ENCODE measurements at regions not wholly inside any gene's neighbourhood (a gene's known extent, or its start where the extent isn't known, plus 50 kb on each side); places are given as distances from the start of the nearest gene placed in this dataset.

DNA sequence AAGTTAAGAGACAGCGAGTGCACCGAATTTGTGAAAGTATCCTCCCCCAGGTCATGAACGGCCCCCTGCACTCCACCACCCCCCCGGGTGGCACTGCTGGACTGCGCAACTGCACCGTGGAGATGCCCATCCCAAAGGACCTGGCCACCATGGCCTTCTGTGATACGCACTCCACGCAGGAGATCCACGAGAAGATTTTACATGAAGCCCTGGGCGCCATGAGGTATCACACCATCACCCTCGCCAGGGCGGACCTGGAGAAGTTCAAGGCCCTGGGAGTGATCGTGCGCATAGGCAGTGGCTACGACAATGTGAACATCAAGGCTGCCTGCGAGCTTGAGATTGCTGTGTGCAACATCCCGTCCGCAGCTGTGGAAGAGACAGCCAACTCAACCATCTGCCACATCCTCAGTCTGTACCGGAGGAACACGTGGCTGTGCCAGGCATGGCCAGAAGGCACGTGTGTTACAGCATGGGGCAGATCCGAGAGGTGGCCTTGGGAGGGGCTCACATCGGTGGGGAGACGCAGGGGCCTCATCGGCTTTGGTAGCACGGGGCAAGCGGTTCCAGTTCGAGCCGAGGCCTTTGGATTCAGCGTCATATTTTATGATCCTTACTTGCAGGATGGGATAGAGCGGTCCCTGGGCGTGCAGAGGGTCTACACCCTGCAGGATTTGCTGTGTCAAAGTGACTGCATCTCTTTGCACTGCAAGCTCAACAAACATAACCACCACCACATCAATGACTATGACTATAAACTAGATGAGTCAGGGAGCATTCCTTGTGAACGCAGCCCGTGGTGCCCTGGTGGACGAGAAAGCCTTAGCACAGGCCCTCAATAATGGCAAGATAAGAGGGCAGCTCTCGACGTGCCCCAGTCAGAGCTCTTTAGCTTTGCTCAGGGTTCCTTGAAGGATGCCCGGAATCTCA is 290.8 kb upstream of the MC4R start:
- no peak for DNase-seq (ENCODE audit: low spot score)

DNA sequence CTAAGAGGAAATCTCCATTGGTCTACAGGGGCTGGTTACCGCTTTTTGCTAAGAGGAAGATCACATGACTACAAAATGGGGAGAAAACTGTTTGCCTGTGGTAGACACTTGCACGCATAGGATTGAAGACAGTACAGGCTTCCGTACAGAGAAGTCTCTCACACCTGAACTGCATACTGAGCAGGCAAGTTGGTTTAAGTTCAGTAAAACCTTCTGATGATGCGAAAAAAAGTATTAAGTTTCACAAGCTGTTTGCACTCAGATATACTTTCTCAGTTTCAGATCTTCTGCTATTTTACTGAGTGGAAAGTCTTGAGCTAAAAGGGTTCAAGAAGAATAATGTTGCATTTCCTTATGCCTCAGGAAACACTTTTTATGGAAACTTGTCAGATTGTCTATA is 292.2 kb upstream of the MC4R start:
- no peak for DNase-seq (ENCODE audit: low spot score)

DNA sequence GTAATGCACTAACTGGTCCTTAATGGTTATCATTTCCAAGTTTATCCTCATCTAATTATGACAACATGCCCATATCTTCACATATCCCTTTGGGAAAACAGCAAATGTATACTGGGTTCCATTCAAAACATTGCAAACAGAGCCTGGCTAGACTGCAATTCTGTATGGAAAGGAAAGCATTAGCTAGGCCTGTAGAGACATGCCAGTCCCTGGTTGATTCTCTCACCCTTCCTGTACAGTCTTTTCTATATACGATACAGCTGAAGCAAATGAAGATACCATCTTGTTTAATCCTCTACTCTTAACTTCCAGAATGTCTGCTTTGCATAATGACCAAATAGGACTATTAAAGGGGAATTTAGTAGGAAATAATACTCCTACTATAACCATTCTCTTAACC is 294.4 kb upstream of the MC4R start:
- no peak for DNase-seq (ENCODE audit: low spot score)

- DNase-seq (ENCODE audit: low spot score) = peak; percentile 23
Measured at GRCh38 chr18:60668583-60668982, 296.0 kb upstream of the MC4R start.

DNA sequence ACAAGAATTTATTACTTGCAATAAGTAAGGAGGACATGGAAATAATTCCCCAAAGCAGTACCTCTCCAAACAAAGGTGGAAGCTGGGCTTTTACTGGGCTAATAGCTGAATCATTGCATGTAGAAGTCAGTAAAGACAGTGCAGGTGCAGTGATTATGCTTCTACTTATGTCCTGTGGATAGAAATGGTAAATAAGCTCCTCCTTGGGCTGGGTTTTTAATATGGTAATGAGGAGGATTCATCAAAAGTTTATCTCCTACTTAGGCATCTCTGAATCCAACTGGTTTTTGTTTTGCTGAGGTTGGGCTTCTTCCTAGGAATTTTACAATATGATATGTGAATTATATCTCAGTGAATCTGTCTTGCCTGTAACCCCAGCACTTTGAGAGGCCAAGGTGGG is 297.4 kb upstream of the MC4R start:
- DNase-seq (ENCODE audit: low spot score) = no peak

DNA sequence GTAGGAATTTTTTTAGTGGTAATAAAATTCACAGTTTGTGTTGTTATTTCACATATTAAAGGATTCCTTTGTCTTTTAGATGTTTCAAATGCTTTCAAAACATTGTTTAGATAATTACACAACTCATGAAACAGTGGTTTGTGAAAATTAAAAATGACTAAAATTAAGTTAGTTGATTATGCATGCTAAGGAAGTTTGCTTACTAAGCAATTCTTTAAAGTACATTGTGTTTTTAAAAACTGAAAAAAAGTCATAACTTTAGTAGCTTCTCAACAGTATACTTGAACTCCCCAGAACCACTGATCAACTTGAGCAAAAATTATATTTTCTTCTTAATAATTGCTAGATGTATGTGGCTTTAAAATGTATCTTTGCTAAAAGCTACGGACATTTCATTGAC is 298.4 kb upstream of the MC4R start:
- DNase-seq (ENCODE audit: low spot score) = no peak

DNA sequence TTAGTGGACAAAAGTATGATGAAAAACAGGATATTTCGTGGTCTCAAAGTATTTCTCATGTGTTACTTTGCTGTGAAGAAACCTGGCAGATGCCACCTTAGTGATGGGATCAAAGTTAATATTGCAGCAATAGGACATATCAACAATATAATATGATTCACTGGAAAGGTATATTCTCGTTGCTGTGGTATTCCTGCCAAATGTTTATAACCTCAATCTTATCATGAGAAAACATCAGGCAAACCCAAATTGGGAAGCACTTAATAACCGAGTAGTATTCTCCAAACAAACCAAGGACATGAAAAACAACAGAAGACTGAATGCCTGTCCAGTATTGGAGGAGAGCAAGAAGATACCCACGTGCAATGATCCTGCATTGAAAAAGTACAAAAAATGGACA is 302.6 kb upstream of the MC4R start:
- no peak for DNase-seq (ENCODE audit: low spot score)

GRCh38 chr18:60675801-60676200 is 303.2 kb upstream of the MC4R start:
- no peak for DNase-seq (ENCODE audit: low spot score)

DNA sequence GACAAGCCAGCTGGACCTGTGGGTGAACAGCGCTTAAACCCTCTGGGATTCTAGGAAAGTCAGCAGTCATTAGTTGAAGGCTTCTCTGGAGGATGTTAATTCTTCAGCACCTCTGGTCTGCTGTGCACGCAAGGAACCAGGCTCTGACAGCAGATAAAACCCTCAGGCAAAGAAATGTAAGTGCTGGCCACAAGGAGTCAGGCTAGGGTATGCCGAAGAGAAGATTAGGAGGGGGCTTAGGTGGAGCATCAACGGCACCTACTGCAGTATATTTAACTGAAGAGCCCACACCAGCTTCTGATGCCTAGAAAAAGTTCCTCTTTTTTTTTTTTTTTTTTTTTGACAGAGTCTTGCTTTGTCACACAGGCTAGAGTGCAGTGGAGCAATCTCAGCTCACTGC is 304.2 kb upstream of the MC4R start:
- DNase-seq (ENCODE audit: low spot score) = no peak

DNA sequence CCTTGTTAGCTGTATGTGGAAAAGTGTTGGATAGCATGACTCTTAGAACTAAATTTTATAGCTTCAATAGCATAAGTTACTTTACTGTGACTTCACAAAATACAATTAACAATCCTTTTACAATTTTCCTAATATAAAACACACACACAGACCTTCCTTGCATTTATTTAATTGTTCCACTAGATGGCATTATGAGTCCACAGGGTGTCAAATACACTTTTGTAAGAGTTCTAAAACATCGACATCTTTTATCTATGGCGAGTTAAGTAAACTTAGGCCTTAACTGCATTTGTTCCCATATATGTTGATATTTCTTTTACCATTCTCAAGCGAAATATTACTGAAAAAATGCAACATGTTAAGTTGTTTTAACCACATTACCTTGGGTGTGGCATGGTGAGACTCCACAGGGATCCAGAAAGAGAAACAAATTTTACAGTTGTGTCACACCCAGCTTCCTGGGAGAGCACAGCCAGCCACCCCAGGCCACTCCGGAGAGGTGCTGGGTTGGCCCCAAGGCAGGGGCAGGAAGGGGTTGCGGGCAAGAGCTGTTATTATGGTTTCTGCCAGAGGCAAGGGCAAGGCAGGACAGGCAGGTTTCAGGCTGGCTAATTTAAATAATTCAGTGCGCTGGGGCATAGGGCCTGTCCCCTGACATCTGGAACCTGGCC is 312.4 kb upstream of the MC4R start:
- DNase-seq (ENCODE audit: low spot score) = peak; percentile 64

GRCh38 chr18:60686142-60686541 is 313.6 kb upstream of the MC4R start:
- DNase-seq (ENCODE audit: low spot score) = no peak

DNA sequence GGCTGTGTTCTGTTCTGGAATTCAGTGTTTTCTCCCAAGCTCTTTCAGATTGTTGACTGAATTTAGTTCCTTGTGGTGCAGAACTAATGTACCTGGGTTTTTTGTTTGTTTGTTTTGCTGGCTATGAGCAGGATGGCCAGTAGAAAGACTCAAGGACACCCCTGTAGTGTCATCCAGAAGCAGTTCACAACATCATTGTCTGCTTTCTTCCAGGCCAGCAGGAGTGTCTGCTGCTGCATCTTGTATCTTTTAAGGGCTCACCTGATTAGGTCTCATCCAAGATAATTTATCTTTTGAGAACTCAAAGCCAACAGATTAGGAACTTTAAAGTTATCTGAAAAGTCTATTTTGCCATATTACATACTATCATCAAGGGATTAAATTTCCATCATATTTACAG is 318.5 kb upstream of the MC4R start:
- no peak for DNase-seq (ENCODE audit: low spot score)

- DNase-seq (ENCODE audit: low spot score) = no peak
Measured at GRCh38 chr18:60693426-60693825, 320.9 kb upstream of the MC4R start.

- DNase-seq (ENCODE audit: low spot score) = no peak
Measured at GRCh38 chr18:60698901-60699300, 326.3 kb upstream of the MC4R start.

DNA sequence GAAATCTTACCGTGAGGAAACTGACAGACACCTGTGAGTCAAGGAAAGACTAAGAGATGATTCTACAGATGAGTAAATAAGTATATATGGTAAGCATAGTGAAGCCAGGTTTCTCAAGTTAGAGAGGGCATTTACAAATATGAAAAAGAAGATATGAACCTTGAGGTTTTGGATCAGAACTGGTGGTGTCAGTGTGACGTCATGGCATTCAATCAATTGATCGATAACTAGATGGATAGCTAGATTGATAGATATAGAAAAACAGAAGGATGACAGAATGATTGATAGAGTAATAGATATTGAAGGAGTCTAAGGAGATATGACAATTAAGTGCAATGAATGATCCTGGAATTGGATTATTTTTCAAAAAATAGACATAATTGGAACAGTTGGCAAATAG is 350.2 kb upstream of the MC4R start:
- DNase-seq (ENCODE audit: low spot score) = no peak

DNA sequence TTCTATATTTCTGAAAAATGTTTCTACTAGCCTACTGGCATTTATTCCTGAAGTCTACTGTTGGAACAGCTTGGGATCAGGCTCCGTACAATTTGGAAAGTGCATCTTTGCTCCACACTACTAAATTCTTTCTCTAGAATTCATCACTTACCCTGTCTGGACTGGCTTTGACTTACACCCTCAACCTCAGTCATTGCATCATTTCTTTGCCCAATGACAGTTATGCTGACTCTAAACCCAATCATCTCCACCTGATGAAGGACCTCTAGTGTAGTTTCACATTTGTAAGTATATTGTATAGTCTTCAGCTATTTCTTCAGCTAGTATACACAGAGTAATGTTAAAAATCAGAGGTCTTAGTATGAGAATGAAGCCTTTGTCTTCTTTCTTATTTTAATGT is 359.6 kb upstream of the MC4R start:
- DNase-seq (ENCODE audit: low spot score) = no peak

- no peak for DNase-seq (ENCODE audit: low spot score)
Measured at GRCh38 chr18:60739212-60739611, 366.6 kb upstream of the MC4R start.

DNA sequence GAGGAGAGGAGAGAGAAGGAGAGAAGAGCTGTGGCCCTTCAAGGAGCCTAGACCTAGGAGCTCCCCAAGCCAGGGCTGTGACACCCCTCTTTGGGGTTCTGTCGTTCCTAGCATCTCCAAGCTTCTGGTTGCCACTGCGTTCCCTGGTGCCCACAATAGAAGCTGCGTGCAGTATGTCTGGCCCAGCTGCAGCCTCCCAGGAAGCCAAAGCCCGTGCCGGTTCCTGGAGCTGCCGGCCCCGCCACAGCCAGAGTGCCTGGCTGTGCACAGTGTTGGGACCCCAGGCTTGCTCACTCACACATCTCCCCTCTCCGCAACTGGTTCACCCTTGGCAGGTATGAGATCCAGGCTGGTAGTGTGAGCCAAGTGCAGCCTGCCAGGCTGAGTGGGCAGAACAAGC is 367.7 kb upstream of the MC4R start:
- no peak for DNase-seq (ENCODE audit: low spot score)

GRCh38 chr18:60746491-60746890 is 373.9 kb upstream of the MC4R start:
- peak; percentile 26 for DNase-seq (ENCODE audit: low spot score)

DNA sequence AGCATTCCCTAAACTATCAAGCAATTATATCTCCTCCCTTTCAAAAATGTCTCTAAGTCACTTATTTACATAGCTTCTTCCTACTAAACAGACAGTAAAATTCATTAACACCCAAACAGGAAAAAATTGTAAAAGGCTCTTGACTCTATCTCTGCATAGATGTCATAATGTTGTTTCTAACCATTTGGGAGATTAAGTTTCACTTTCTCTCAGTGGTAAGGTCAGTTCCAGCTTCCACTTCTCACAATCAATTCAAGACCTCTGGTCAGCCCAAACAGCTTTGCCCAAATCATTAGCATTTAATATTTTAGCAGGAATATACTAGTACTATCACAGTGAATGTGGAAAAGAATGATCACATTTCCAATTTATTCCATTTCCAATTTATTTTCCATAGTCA is 374.3 kb upstream of the MC4R start:
- DNase-seq (ENCODE audit: low spot score) = peak; percentile 19

GRCh38 chr18:60753753-60754152 is 381.2 kb upstream of the MC4R start:
- DNase-seq (ENCODE audit: low spot score) = no peak

GRCh38 chr18:60754413-60755009 is 381.9 kb upstream of the MC4R start:
- no peak for DNase-seq (ENCODE audit: low spot score)

- no peak for DNase-seq (ENCODE audit: low spot score)
Measured at GRCh38 chr18:60755134-60755533, 382.6 kb upstream of the MC4R start.

Data from pons (tissue), 1 donor.